Neural cell (in vitro differentiated cells): ENCODE measurements at regions not wholly inside any gene's neighbourhood (a gene's known extent, or its start where the extent isn't known, plus 50 kb on each side); places are given as distances from the start of the nearest gene placed in this dataset.

Experiments used
- H2AFZ ChIP-seq: fragments of 200-600, 300-800 bp; sonication (generic), shearing (Covaris generic); 2 replicates; pipeline ENCODE4 v1.6.0; 2014; ENCODE audit warnings: low read depth, mild to moderate bottlenecking, antibody characterized with exemption, low read length, moderate library complexity
- H3F3A ChIP-seq: fragments of 200-600 bp; shearing (Covaris generic); 2 replicates; pipeline ENCODE4 v1.6.1; 2016; ENCODE audit warnings: mild to moderate bottlenecking, moderate library complexity, mixed read lengths, antibody characterized with exemption, low read length; ENCODE audit not compliant: insufficient read depth, poor library complexity, severe bottlenecking
- H3K27ac ChIP-seq: fragments of 200-600, 300-800 bp; sonication (generic), shearing (Covaris generic); 2 replicates; pipeline ENCODE4 v1.5.1; 2014; ENCODE audit warnings: mild to moderate bottlenecking, low read length, moderate library complexity
- H3K27me3 ChIP-seq: fragments of 300-800, 200-600 bp; sonication (generic), shearing (Covaris generic); 2 replicates; pipeline ENCODE4 v1.6.0; 2014; ENCODE audit warnings: mild to moderate bottlenecking, low read depth, low read length, moderate library complexity; ENCODE audit not compliant: insufficient read depth
- H3K36me3 ChIP-seq: fragments of 300-800, 200-600 bp; sonication (generic), shearing (Covaris generic); 2 replicates; pipeline ENCODE4 v1.5.1; 2014; ENCODE audit warnings: mild to moderate bottlenecking, antibody characterized with exemption, low read length, moderate library complexity; ENCODE audit not compliant: insufficient read depth
- H3K4me2 ChIP-seq: fragments of 300-800, 200-600 bp; sonication (generic), shearing (Covaris generic); 2 replicates; pipeline ENCODE4 v1.6.0; 2014; ENCODE audit warnings: mild to moderate bottlenecking, low read length
- H3K4me3 ChIP-seq: fragments of 300-800, 200-600 bp; sonication (generic), shearing (Covaris generic); 2 replicates; pipeline ENCODE4 v1.5.1; 2014; ENCODE audit warnings: mild to moderate bottlenecking, low read length, moderate library complexity
- H3K79me2 ChIP-seq: fragments of 200-600 bp; shearing (Covaris generic); replicated peaks from 2 replicates; pipeline ENCODE4 v1.6.0; 2014; ENCODE audit warnings: mild to moderate bottlenecking, low read length, moderate library complexity; ENCODE audit not compliant: insufficient read depth
- H3K9ac ChIP-seq: fragments of 300-800, 200-600 bp; sonication (generic), shearing (Covaris generic); 2 replicates; pipeline ENCODE4 v1.6.1; 2016; ENCODE audit warnings: mild to moderate bottlenecking, low read length, mixed read lengths
- H3K9me2 ChIP-seq: fragments of 200-600 bp; shearing (Covaris generic); 2 replicates; pipeline ENCODE4 v1.6.1; 2016; ENCODE audit warnings: mild to moderate bottlenecking, low read length, mixed read lengths; ENCODE audit not compliant: insufficient read depth
- H3K9me3 ChIP-seq: fragments of 200-600, 300-800 bp; sonication (generic), shearing (Covaris generic); 2 replicates; pipeline ENCODE4 v1.6.1; 2016; ENCODE audit warnings: mild to moderate bottlenecking, mixed run types, low read length, moderate library complexity, mixed read lengths
- H4K20me1 ChIP-seq: fragments of 200-600 bp; shearing (Covaris generic); 2 replicates; pipeline ENCODE4 v1.6.1; 2016; ENCODE audit warnings: mild to moderate bottlenecking, mixed run types; ENCODE audit not compliant: insufficient read depth
- CTCF ChIP-seq: fragments of 450-650 bp; IDR thresholded peaks from 2 replicates; pipeline ENCODE4 v1.5.1; 2014; ENCODE audit warnings: antibody characterized with exemption, mild to moderate bottlenecking, moderate library complexity; ENCODE audit not compliant: poor library complexity, severe bottlenecking
- EP300 ChIP-seq: fragments of 450-650 bp; conservative IDR thresholded peaks from 2 replicates; pipeline ENCODE4 v1.6.1; 2014; ENCODE audit warnings: antibody characterized with exemption, mild to moderate bottlenecking, moderate library complexity; ENCODE audit not compliant: poor library complexity, severe bottlenecking
- EZH2 ChIP-seq: fragments of 200-600, 300-800 bp; shearing (Covaris generic), sonication (generic); IDR thresholded peaks from 2 replicates; pipeline ENCODE4 v1.6.1; 2014; ENCODE audit warnings: antibody characterized with exemption, low read length, borderline replicate concordance, mild to moderate bottlenecking; ENCODE audit not compliant: insufficient read depth, poor library complexity, severe bottlenecking
- MXI1 ChIP-seq: fragments of 450-650 bp; conservative IDR thresholded peaks from 2 replicates; pipeline ENCODE4 v1.6.1; 2014; ENCODE audit warnings: antibody characterized with exemption, mild to moderate bottlenecking; ENCODE audit not compliant: poor library complexity, severe bottlenecking
- POLR2AphosphoS5 ChIP-seq: IDR thresholded peaks from 2 replicates; pipeline ENCODE4 v1.6.1; 2012
- RAD21 ChIP-seq: fragments of 450-650 bp; conservative IDR thresholded peaks from 2 replicates; pipeline ENCODE4 v1.6.1; 2014; ENCODE audit warnings: antibody characterized with exemption, mild to moderate bottlenecking, moderate library complexity
- REST ChIP-seq: IDR thresholded peaks from 2 replicates; pipeline ENCODE4 v1.6.1; 2012; ENCODE audit warnings: borderline replicate concordance
- SMC3 ChIP-seq: fragments of 450-650 bp; conservative IDR thresholded peaks from 2 replicates; pipeline ENCODE4 v1.6.1; 2014; ENCODE audit warnings: antibody characterized with exemption, mild to moderate bottlenecking, moderate library complexity; ENCODE audit not compliant: poor library complexity
- TAF1 ChIP-seq: IDR thresholded peaks from 2 replicates; pipeline ENCODE4 v1.6.1; 2012; ENCODE audit warnings: low read depth

GRCh38 chr22:49531368-49531791, 296.3 kb downstream of the BRD1 start:
- Histone ChIP-seq H3K27ac (no peak overlapping the region), H3F3A (no peaks in the 10 kb centered on the region), H3K9me2 (no peaks in the 10 kb centered on the region), H4K20me1 (no peaks in the 10 kb centered on the region), H3K79me2 (no peaks in the 10 kb centered on the region), H3K36me3 (no peaks in the 10 kb centered on the region), H2AFZ (no peak overlapping the region), H3K4me2 (no peak overlapping the region), H3K4me3 (no peak overlapping the region), H3K9me3 (no peaks in the 10 kb centered on the region), H3K27me3 (no peaks in the 10 kb centered on the region), H3K9ac (no peak overlapping the region)
- TF ChIP-seq EZH2 (no peak), REST (no peak), EP300 (no peak), RAD21 (no peak), CTCF (no peak), SMC3 (no peak), POLR2AphosphoS5 (no peak), MXI1 (no peak)

- Histone ChIP-seq H2AFZ (no peak overlapping the region), H3K9ac (no peak overlapping the region), H3K4me3 (no peak overlapping the region), H3K27me3 (no peaks in the 10 kb centered on the region), H3K79me2 (no peaks in the 10 kb centered on the region), H3K9me2 (no peaks in the 10 kb centered on the region), H3K4me2 (no peak overlapping the region), H3F3A (no peaks in the 10 kb centered on the region), H3K27ac (no peak overlapping the region), H3K36me3 (no peaks in the 10 kb centered on the region), H3K9me3 (no peaks in the 10 kb centered on the region), H4K20me1 (no peaks in the 10 kb centered on the region)
- no peak for TF ChIP-seq SMC3
- TF ChIP-seq EZH2, result no peak
- TF ChIP-seq REST, result no peak
- no peak for TF ChIP-seq EP300
- no peak for TF ChIP-seq MXI1
- TF ChIP-seq TAF1, result no peak
These were observed 296.9 kb downstream of the BRD1 start for GRCh38 chr22:49530671-49531367.
